Aorta (tissue), 5 donors: ENCODE measurements at regions not wholly inside any gene's neighbourhood (a gene's known extent, or its start where the extent isn't known, plus 50 kb on each side); places are given as distances from the start of the nearest gene placed in this dataset.
"Not testable (repeated sequence)": the region's sequence is repeated elsewhere in the genome, so short reads cannot be mapped to it uniquely, and the experiment has no call there.

Experiments used
- ATAC-seq: fragments of 200-7000 bp; cut with Tn5 transposase; one replicate; pipeline ENCODE4 v1.9.1; 2022; ENCODE audit warnings: moderate library complexity; ENCODE audit not compliant: low FRiP score
- DNase-seq, 2 donors: peaks; one replicate each; pipeline ENCODE4 v3.0.0-alpha.2; 2020
- H3K27ac ChIP-seq, 2 donors: one replicate each; pipeline ENCODE4 v1.5.1; 2013; ENCODE audit warnings: low read length in 2 of 2, mild to moderate bottlenecking in 2 of 2, moderate library complexity in 2 of 2, control low read depth in 1 of 2, inconsistent platforms in 1 of 2, low read depth in 1 of 2
- H3K27me3 ChIP-seq, 2 donors: one replicate each; pipeline ENCODE4 v1.6.1; 2013; ENCODE audit warnings: control low read depth in 1 of 2, low read length in 1 of 2, mild to moderate bottlenecking in 1 of 2, moderate library complexity in 1 of 2; ENCODE audit not compliant: insufficient read depth in 2 of 2, control insufficient read depth in 1 of 2
- H3K36me3 ChIP-seq, 2 donors: one replicate each; pipeline ENCODE4 v1.6.1; 2013; ENCODE audit warnings: control low read depth in 1 of 2, low read length in 1 of 2, mild to moderate bottlenecking in 1 of 2; ENCODE audit not compliant: insufficient read depth in 2 of 2, control insufficient read depth in 1 of 2
- H3K4me1 ChIP-seq, 2 donors: one replicate each; pipeline ENCODE4 v1.6.1; 2013; ENCODE audit warnings: low read length in 2 of 2, control low read depth in 1 of 2, mild to moderate bottlenecking in 1 of 2, moderate library complexity in 1 of 2; ENCODE audit not compliant: insufficient read depth in 2 of 2, control insufficient read depth in 1 of 2
- H3K4me3 ChIP-seq, 2 donors: one replicate each; pipeline ENCODE4 v1.5.1; 2013; ENCODE audit warnings: low read length in 2 of 2, control low read depth in 1 of 2, mild to moderate bottlenecking in 1 of 2
- H3K9me3 ChIP-seq: one replicate; pipeline ENCODE4 v1.6.1; 2013; ENCODE audit warnings: mild to moderate bottlenecking, low read length; ENCODE audit not compliant: control insufficient read depth
- WGBS, 2 donors: extraction: QIAGEN DNeasy Blood & Tissue Kit; methylation state at CpG; one replicate each; pipeline ENCODE4 v1.1.7; 2013; 5-methylcytosine and 5-hydroxymethylcytosine counted together
- intact Hi-C, 2 donors: fragments of 100-400 bp; cut with DNase I; formaldehyde crosslinking; loops; one replicate each; pipeline versions ENCODE4 v1.14.2 to v1.15.0; 2022
- donor health status: healthy with polysubstance abuse.
- donor health status: Bipolar disorder and iron deficiency.
- donor health status: DM: no; HTN: no; CAD: no.
- donor health status: DM: no; HTN: no; CAD: no.
- donor health status: DM: yes; HTN: yes; CAD: no.

- DNase-seq (no peak), ATAC-seq (no peak)
- Histone ChIP-seq H3K4me1 (peaks cover 2 to 3% of the 10 kb centered on the region in 2 donors), H3K27ac (no peak overlapping the region), H3K36me3 (no peaks in the 10 kb centered on the region), H3K9me3 (no peaks in the 10 kb centered on the region), H3K27me3 (no peaks in the 10 kb centered on the region), H3K4me3 (no peak overlapping the region)
- intact Hi-C loops: no loop called here
- 91% methylated on average over 5 of the region's 5 CpGs for WGBS, 2 donors
These were observed 71.8 kb upstream of the NPAS2 start for GRCh38 chr2:100747996-100748615.

GRCh38 chr2:100748673-100749072, 71.3 kb upstream of the NPAS2 start:
- DNase-seq: no peak
- Histone ChIP-seq H3K4me3 (no peak overlapping the region), H3K9me3 (no peaks in the 10 kb centered on the region), H3K36me3 (no peaks in the 10 kb centered on the region), H3K4me1 (peaks cover 5 to 8% of the 10 kb centered on the region in 2 donors), H3K27me3 (no peaks in the 10 kb centered on the region), H3K27ac (no peak overlapping the region)
- intact Hi-C loops: no loop called here
- no peak for ATAC-seq

GRCh38 chr2:100749771-100750542, 70.0 kb upstream of the NPAS2 start:
- no peaks in the 10 kb centered on the region for H3K36me3 ChIP-seq
- DNase-seq (no peak), ATAC-seq (no peak)
- no peak overlapping the region for H3K27ac ChIP-seq
- no peaks in the 10 kb centered on the region for H3K9me3 ChIP-seq
- no peaks in the 10 kb centered on the region for H3K27me3 ChIP-seq
- 84 to 93% methylated on average over 4 of the region's 4 CpGs for WGBS, 2 donors
- intact Hi-C loops: loop anchor here (5.0 kb wide), 1 partner anchor 67 kb away; no protein-coding TSS in a partner anchor
- H3K4me1 ChIP-seq: peaks cover 5 to 11% of the 10 kb centered on the region in 2 donors
- H3K4me3 ChIP-seq: no peak overlapping the region

- not testable (repeated sequence) for H3K9me3 ChIP-seq, H3K36me3 ChIP-seq, H3K4me3 ChIP-seq, ATAC-seq, DNase-seq, H3K27me3 ChIP-seq
- intact Hi-C loops: loop anchor here (5.0 kb wide), 1 partner anchor 65 kb away; no protein-coding TSS in a partner anchor
- peak overlapping the region; percentile 47 to 58 for H3K27ac ChIP-seq
- 89 to 90% methylated on average over 5 of the region's 5 CpGs for WGBS, 2 donors
- peaks cover 5 to 13% of the 10 kb centered on the region in 2 donors for H3K4me1 ChIP-seq
These were observed 67.9 kb upstream of the NPAS2 start for GRCh38 chr2:100751871-100752625.

- DNase-seq (no peak), ATAC-seq (peak; percentile 83)
- Histone ChIP-seq H3K4me1 (peaks cover 5 to 13% of the 10 kb centered on the region in 2 donors), H3K27ac (peak overlapping the region in 1 of 2 donors; percentile 35), H3K9me3 (no peaks in the 10 kb centered on the region), H3K36me3 (no peaks in the 10 kb centered on the region), H3K27me3 (no peaks in the 10 kb centered on the region), H3K4me3 (no peak overlapping the region)
- 5 to 15% methylated on average over 2 of the region's 2 CpGs for WGBS, 2 donors
- intact Hi-C loops: loop anchor here (5.0 kb wide), 1 partner anchor 65 kb away; no protein-coding TSS in a partner anchor
These were observed 67.2 kb upstream of the NPAS2 start for GRCh38 chr2:100752628-100753333.

GRCh38 chr2:100753444-100753843, 66.5 kb upstream of the NPAS2 start:
- ATAC-seq (no peak), DNase-seq (no peak)
- 91 to 95% methylated on average over 4 of the region's 4 CpGs for WGBS, 2 donors
- Histone ChIP-seq H3K4me3 (no peak overlapping the region), H3K4me1 (peaks cover 5 to 13% of the 10 kb centered on the region in 2 donors), H3K27me3 (no peaks in the 10 kb centered on the region), H3K36me3 (no peaks in the 10 kb centered on the region), H3K27ac (peak overlapping the region in 1 of 2 donors; percentile 35), H3K9me3 (no peaks in the 10 kb centered on the region)
- intact Hi-C loops: loop anchor here (5.0 kb wide), 1 partner anchor 64 kb away; no protein-coding TSS in a partner anchor

GRCh38 chr2:100753881-100754280, 66.1 kb upstream of the NPAS2 start:
- Histone ChIP-seq H3K36me3 (no peaks in the 10 kb centered on the region), H3K27ac (peak overlapping the region in 1 of 2 donors; percentile 3), H3K9me3 (no peaks in the 10 kb centered on the region), H3K27me3 (no peaks in the 10 kb centered on the region), H3K4me1 (peaks cover 5 to 13% of the 10 kb centered on the region in 2 donors), H3K4me3 (no peak overlapping the region)
- intact Hi-C loops: loop anchor here (5.0 kb wide), 1 partner anchor 63 kb away; no protein-coding TSS in a partner anchor
- ATAC-seq: no peak
- DNase-seq: no peak
- 20% methylated on average over 1 of the region's 1 CpG for WGBS, 2 donors

- no peak overlapping the region for H3K4me3 ChIP-seq
- ATAC-seq (no peak), DNase-seq (no peak)
- H3K27ac ChIP-seq: peak overlapping the region in 1 of 2 donors; percentile 62
- peaks cover 5 to 13% of the 10 kb centered on the region in 2 donors for H3K4me1 ChIP-seq
- intact Hi-C loops: loop anchor here (5.0 kb wide), 1 partner anchor 62 kb away; no protein-coding TSS in a partner anchor
- H3K27me3 ChIP-seq: no peaks in the 10 kb centered on the region
- no peaks in the 10 kb centered on the region for H3K9me3 ChIP-seq
- H3K36me3 ChIP-seq: no peaks in the 10 kb centered on the region
- WGBS, 2 donors: 75 to 82% methylated on average over 4 of the region's 4 CpGs
These were observed 65.0 kb upstream of the NPAS2 start for GRCh38 chr2:100754951-100755350.
